ENCODE measurements at regions not wholly inside any gene's neighbourhood (a gene's known extent, or its start where the extent isn't known, plus 50 kb on each side); places are given as distances from the start of the nearest gene placed in this dataset.

DNA sequence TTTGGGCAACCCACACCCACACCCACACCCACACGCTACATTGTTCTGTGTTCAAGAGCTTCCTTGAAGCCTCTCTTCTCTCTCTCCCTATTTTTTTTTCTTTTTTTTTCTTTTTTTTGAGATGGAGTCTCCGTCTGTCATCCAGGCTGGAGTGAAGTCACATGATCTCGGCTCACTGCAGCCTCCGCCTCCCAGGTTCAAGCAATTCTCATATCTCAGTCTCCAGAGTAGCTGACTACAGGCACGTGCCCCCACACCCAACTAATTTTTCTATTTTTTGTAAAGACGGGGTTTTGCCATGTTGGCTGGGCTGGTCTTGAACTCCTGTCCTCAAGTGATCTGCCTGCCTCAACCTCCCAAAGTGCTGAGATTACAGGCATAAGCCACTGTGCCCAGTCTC is 271.1 kb downstream of the SHQ1 start:
- no peak for DNase-seq (ENCODE audit: low spot score in 2 of 2)
- H3K4me3 Mint-ChIP-seq, result no peak overlapping the region
- no peaks in the 10 kb centered on the region for H3K9me3 Mint-ChIP-seq
- no peak overlapping the region for H3K27ac Mint-ChIP-seq
- ATAC-seq, result no peak
- H3K36me3 Mint-ChIP-seq, result no peaks in the 10 kb centered on the region
- peaks cover 2% of the 10 kb centered on the region for H3K4me1 Mint-ChIP-seq

DNA sequence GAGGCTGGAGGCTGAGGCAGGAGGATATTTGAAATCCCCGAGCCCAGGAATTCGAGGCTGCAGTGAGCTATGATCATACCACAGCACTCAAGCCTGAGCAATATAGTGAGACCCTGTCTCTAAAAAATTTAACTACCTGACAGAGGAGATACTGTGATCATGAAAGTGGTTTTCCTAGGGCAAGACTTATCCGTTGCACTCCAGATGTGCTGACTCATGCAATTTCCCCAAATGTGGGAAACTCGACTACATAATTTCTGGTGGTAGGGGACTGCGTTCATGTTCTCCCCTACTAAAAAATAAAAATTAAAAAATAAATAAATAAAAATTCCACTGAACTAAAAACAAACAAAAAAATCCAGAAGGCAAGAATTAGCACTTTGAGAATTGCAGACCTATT is 271.7 kb downstream of the SHQ1 start:
- Mint-ChIP-seq H3K4me3 (no peak overlapping the region), H3K9me3 (no peaks in the 10 kb centered on the region), H3K27ac (no peak overlapping the region), H3K4me1 (no peaks in the 10 kb centered on the region), H3K36me3 (no peaks in the 10 kb centered on the region)
- no peak for DNase-seq (ENCODE audit: low spot score in 2 of 2)
- ATAC-seq, result no peak

DNA sequence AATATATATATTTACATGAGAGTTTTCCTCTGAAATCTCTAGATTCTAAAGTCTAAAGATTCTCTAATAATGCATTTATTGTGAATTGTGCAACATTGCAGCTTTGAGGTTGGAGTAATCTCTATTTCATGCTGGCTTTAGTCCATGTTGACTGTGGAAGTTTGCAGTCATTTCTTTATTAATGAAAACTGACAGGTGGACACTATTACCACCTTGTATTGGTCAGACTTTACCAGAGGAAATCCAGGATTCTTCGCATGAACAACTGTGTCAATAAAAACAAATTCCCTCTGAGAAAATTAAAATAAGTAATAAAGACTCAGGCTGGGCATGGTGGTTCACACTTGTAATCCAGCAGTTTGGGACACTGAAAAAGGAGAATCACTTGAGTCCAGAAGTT is 274.1 kb downstream of the SHQ1 start:
- ATAC-seq (no peak), DNase-seq (ENCODE audit: low spot score in 2 of 2) (no peak)
- H3K27ac Mint-ChIP-seq, result no peak overlapping the region
- no peaks in the 10 kb centered on the region for H3K4me1 Mint-ChIP-seq
- H3K4me3 Mint-ChIP-seq, result no peak overlapping the region
- H3K36me3 Mint-ChIP-seq, result no peaks in the 10 kb centered on the region
- H3K9me3 Mint-ChIP-seq, result no peaks in the 10 kb centered on the region

DNA sequence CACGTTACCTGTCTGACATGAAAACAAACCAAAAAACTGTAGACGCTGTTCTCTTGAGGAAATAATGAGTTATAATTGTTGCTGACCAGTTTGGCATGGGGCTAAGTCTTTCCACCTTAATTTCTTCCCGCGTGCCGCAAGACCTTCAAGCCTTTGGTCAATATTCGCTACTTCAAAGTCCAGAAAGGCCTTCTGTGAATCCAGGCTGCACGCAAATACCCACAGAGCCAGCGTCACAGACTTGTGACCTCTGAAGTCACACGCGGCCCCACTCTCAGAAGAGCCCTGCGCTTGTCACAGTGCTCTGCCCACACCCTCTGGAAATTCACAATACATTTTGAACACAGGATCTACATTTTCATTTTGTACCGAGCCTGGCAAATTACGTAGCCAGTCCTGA is 275.2 kb downstream of the SHQ1 start:
- H3K36me3 Mint-ChIP-seq, result no peaks in the 10 kb centered on the region
- ATAC-seq (no peak), DNase-seq (ENCODE audit: low spot score in 2 of 2) (no peak)
- H3K9me3 Mint-ChIP-seq, result no peaks in the 10 kb centered on the region
- H3K4me1 Mint-ChIP-seq, result no peaks in the 10 kb centered on the region
- H3K4me3 Mint-ChIP-seq, result no peak overlapping the region
- H3K27ac Mint-ChIP-seq, result no peak overlapping the region

DNA sequence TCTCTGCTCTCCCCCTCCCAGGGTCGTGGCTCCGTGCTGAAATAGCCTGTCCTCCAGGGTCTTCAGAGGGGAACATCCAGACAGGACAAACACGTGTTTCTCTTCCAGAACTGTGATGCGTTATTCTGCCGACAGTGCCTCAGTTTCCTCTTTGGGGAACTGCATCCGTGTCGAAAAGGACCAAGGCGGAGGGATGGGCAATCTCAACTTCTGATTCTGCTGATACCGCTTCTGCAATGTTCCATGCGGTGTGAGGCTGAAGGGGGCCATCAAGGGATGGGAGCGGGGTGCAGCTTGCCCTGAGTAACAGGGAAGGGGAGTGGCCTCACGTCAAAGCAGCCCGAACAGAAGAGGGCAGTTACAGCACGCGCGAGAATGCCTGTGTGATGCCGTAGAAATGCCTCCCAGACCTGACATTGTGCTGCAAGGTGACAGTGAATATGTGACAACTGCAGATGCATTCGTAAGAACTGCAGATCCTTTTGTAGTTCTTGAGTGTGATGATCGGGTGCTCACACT is 275.7 kb downstream of the SHQ1 start:
- ATAC-seq (no peak), DNase-seq (ENCODE audit: low spot score in 2 of 2) (no peak)
- Mint-ChIP-seq H3K27ac (no peak overlapping the region), H3K4me1 (no peaks in the 10 kb centered on the region), H3K9me3 (no peaks in the 10 kb centered on the region), H3K4me3 (no peak overlapping the region), H3K36me3 (no peaks in the 10 kb centered on the region)

DNA sequence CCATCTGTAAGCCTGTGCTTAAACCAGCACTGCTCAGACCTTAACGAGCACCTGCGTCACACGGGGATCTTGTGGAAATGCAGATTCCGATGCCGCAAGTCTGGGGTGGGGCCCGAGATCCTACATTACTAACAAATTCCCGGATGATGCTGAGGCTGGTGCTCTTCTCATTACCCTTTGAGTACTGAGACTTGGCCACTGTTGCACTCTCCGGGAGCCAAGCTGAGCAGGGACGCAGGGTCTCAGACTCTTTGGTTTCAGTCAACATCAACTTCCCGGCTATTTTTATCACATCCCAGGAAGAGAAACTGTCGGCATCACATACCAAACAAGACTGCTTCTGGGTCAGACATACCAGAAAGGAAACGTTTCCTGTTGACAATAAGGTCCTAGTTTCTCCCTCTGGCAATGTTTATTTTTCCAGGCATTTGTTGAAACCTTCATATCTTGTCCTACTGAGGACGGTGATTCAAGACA is 276.6 kb downstream of the SHQ1 start:
- Mint-ChIP-seq H3K36me3 (no peaks in the 10 kb centered on the region), H3K9me3 (no peaks in the 10 kb centered on the region), H3K4me1 (no peaks in the 10 kb centered on the region), H3K4me3 (no peak overlapping the region), H3K27ac (no peak overlapping the region)
- no peak for ATAC-seq
- no peak for DNase-seq (ENCODE audit: low spot score in 2 of 2)

DNA sequence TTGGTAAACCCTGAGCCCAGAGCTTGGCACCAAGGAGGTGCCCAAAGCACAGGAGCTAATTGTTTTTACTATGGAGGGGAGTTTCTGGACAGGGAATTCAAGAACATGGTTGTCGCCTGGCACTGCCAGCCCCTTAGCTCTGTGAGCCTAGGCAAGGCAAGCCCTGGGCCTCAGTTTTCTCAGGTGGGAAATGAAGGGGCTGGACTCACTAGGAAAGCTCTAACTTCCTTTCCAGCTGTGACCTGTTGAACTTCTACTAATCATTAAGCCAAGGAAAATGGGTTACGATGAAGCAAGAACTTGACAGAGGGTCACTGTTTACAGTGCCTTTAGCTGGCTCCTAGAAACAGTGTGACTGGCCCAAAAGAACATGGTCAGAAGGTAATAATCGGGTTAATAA is 277.2 kb downstream of the SHQ1 start:
- Mint-ChIP-seq H3K4me3 (no peak overlapping the region), H3K4me1 (no peaks in the 10 kb centered on the region), H3K36me3 (no peaks in the 10 kb centered on the region), H3K9me3 (no peaks in the 10 kb centered on the region), H3K27ac (no peak overlapping the region)
- DNase-seq (ENCODE audit: low spot score in 2 of 2) (no peak), ATAC-seq (no peak)

DNA sequence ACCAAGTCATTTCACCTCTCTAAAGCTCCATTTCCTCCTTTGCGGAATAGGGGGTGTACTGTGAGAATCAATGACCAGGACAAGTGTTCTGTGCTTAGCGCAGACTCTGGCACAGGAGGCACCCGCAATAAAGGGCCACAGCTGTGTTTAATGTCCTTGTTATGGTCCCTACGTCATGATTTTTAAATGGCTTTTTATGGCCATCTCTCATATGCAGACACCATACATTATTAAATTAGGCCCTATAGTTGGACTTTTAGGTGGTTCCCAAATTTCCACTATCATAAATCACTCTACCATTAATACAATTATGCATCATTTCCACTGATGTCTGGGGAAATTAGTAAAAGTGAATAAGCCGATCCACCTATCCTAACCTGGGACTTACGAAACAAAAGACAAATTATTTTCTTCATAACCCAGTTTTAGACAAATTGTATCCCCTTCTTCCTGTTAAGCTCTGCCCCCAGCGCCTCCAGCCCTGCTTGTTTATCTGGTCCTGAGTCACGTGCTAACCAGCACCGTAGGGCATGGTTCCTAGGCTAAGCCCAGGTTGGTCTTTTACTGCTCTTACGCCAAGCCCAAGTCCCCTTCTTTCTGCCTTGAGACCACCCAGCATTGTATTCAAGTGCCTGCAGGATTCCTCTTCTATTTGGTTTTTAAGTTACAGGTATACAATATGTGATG is 278.3 kb downstream of the SHQ1 start:
- Mint-ChIP-seq H3K9me3 (no peaks in the 10 kb centered on the region), H3K4me1 (no peaks in the 10 kb centered on the region), H3K4me3 (no peak overlapping the region), H3K27ac (no peak overlapping the region), H3K36me3 (no peaks in the 10 kb centered on the region)
- no peak for DNase-seq (ENCODE audit: low spot score in 2 of 2)
- no peak for ATAC-seq

DNA sequence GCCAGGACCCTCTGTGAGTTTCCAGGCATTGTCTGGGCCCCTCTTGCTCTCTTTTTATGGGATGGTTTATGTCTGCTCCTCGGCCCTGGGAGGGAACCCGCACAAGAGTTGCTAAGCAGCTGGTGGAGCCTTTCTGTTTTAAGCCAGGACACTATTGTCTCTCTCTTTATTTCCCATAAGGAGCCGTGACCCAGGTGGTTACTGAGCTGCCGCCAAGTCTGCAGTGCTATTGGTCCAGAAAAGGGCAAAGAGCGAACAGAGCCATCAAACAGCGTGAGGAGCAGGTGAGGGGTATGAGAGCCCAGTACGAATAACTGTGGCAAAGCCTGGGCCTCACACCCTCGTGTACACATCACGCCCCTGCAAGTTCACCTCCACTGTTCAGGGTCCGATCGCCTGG is 280.2 kb downstream of the SHQ1 start:
- Mint-ChIP-seq H3K36me3 (no peaks in the 10 kb centered on the region), H3K9me3 (no peaks in the 10 kb centered on the region), H3K27ac (no peak overlapping the region), H3K4me1 (no peaks in the 10 kb centered on the region), H3K4me3 (no peak overlapping the region)
- no peak for ATAC-seq
- DNase-seq (ENCODE audit: low spot score in 2 of 2), result no peak

DNA sequence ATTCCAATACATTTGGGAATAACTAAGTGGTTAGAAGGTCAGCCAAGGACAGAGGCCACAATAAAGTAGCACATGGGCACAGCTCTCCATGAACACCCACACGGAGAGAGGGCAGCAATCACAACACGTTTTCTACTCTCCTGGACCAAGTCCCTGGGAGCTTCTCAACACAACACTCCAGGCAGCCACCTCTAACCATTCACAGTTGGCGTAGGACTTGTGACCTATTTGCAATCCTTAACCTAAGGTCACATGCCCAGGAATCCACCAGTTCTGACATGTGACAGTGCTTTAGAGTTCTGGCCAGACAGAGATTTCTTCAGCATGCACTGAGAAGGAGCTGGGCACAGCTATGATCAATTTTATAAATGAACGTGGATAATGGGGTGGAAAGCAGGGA is 280.8 kb downstream of the SHQ1 start:
- DNase-seq (ENCODE audit: low spot score in 2 of 2), result no peak
- no peak overlapping the region for H3K27ac Mint-ChIP-seq
- H3K4me3 Mint-ChIP-seq, result no peak overlapping the region
- no peaks in the 10 kb centered on the region for H3K4me1 Mint-ChIP-seq
- H3K36me3 Mint-ChIP-seq, result no peaks in the 10 kb centered on the region
- H3K9me3 Mint-ChIP-seq, result no peaks in the 10 kb centered on the region
- no peak for ATAC-seq

DNA sequence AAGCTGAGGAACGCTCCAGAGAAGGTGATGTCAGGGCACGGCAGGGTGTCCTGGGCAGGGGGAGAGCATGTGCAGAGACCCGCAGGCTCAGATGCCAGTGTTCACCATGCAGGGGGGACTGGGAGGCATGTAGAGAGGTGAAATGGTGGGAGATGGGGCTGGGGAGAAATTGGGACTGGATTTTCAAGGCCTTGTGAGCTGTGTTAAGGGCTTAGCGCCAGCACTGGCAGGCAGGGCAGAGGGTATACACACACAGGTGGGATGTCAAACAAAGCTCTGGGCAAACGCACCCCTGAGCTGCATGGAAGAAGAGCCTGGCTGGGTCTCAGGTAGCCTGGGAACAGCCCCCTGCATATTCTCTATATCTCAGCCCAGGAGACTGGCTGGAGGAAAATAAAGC is 282.7 kb downstream of the SHQ1 start:
- ATAC-seq, result no peak
- H3K36me3 Mint-ChIP-seq, result no peaks in the 10 kb centered on the region
- H3K4me3 Mint-ChIP-seq, result no peak overlapping the region
- no peak for DNase-seq (ENCODE audit: low spot score in 2 of 2)
- no peaks in the 10 kb centered on the region for H3K4me1 Mint-ChIP-seq
- H3K9me3 Mint-ChIP-seq, result peaks cover 3% of the 10 kb centered on the region
- no peak overlapping the region for H3K27ac Mint-ChIP-seq

DNA sequence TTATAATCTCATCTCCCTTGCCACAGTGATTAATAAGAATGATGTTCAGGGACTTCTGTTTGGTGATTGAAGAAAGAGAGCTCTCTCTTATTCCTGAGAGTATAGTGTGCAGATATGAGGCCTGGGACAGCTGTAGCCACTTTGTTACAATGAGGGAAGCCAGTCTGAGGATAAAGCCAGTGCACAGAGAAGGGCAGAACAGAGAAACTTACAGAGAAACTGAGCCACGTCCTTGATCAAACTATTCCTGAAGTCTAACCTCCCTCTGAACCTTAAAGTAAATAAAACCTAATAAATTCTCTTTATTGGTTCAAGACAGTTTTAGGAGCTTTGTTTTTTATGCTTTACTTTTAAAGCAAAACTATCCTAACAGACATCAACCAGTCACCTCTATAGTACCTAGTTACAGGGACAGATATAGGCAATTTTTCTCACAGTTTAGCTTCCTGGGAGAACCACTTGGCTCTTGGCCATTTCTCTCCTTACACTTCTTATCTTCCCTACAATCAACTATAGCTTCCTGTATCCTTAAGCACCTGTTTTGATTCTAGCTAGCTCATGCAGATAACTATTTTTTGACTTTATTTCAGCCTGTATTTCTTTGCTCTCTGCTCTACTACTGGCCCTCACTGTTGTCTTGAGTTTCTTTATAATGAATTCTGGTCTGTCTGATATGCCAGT is 284.4 kb downstream of the SHQ1 start:
- Mint-ChIP-seq H3K4me3 (no peak overlapping the region), H3K9me3 (peaks cover 3% of the 10 kb centered on the region), H3K4me1 (no peaks in the 10 kb centered on the region), H3K27ac (peak overlapping the region; percentile 27), H3K36me3 (no peaks in the 10 kb centered on the region)
- no peak for DNase-seq (ENCODE audit: low spot score in 2 of 2)
- ATAC-seq, result no peak

DNA sequence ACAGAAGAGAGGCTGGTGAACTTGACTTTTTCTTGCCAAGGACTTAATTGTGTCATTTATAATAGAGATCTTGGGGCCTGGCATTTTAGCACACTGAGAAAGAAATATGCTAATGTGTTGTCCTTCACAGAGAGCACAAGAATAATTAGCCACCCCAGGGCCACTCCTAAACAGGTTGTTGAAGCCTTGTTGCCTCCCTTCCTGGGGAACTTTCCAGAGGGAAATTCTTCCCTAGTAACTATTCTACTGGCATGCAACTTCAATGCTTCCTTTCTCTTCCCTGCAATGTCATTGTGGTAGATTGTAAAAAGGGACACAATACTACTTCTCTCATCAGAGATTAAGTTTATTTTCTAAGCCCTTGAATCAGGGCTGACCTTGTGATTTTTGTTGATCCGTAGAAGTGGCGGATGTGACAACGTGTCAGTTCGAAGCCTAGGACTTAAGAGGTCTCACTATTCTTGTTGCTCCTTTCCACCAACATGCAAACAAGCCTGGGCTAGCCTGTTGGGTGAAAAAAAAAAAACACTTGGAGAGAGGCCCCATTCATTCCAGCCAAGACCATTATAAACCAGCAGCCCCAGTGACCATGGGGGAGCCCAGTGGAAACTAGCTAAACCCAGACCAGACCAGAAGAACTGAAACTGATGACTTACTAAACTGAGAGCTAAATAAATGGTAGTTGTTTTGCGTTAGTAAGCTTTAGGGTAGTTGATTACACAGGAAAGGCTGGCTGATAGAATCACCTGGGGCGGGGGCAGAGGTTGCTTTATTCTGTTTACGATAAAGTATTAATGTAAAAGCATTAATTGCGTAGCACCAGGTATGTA is 287.2 kb downstream of the SHQ1 start:
- H3K9me3 Mint-ChIP-seq, result peaks cover 7% of the 10 kb centered on the region
- H3K27ac Mint-ChIP-seq, result no peak overlapping the region
- DNase-seq (ENCODE audit: low spot score in 2 of 2), result no peak
- ATAC-seq, result no peak
- no peak overlapping the region for H3K4me3 Mint-ChIP-seq
- H3K4me1 Mint-ChIP-seq, result no peaks in the 10 kb centered on the region
- no peaks in the 10 kb centered on the region for H3K36me3 Mint-ChIP-seq

DNA sequence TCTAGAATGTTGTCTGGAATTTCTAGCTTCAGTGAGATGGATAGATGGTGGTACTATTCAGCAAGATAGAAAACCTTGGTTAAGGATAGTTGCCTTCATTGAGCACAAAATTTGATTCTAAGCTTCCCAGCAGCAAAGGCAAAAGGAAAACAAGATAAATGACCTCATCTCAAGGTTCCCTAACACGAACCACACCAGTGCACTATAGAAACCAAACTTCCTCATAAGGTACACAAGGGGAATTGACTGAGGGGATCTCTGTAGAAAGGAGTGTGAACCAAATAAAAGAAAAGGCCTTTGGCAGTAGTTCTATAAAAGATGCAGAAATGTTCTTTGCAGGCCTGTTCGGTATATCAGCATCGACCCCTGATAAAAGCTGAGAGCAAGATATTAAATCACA is 288.9 kb downstream of the SHQ1 start:
- DNase-seq (ENCODE audit: low spot score in 2 of 2), result no peak
- Mint-ChIP-seq H3K27ac (no peak overlapping the region), H3K4me1 (no peaks in the 10 kb centered on the region), H3K9me3 (peaks cover 7% of the 10 kb centered on the region), H3K36me3 (no peaks in the 10 kb centered on the region), H3K4me3 (no peak overlapping the region)
- no peak for ATAC-seq

DNA sequence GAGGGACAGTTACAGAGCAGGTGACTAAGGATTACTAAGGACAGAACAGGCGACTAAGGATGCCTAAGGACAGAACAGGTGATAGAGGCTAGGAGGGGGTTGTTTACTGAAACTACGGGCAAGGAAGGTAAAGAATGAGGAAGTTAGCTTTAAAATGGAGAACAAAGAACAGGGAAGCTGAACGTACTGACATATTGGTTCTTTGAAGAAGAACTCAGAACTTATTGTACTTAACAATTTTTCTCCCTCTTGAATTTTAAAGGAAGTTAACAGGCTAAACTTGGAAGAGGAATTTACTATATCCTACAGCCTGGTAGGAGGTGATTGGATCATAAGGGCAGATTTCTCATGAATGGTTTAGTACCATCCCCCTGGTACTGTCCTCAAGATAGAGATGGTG is 290.2 kb downstream of the SHQ1 start:
- Mint-ChIP-seq H3K36me3 (no peaks in the 10 kb centered on the region), H3K27ac (no peak overlapping the region), H3K4me3 (no peak overlapping the region), H3K4me1 (no peaks in the 10 kb centered on the region), H3K9me3 (peaks cover 7% of the 10 kb centered on the region)
- no peak for ATAC-seq
- no peak for DNase-seq (ENCODE audit: low spot score in 2 of 2)

DNA sequence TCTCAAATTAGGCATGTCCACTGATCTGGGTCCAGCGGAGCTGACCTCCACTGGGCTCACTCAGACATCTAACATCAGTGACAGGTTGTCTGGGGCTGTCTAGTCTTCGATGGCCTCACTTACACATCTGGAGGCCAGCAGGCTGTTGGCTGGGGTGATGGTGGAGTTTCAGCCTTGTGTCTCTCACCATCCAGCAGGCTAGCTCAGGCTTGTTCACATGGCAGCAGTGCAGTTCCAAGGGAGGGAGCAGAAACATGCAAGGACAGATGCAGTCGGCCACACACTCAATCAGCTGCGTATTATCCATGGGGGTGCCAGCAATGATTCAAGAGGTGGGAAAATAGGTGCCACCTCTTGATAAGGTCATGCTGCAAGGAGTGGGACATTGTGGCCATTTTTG is 292.5 kb downstream of the SHQ1 start:
- no peak for ATAC-seq
- H3K9me3 Mint-ChIP-seq, result peaks cover 4% of the 10 kb centered on the region
- H3K4me3 Mint-ChIP-seq, result no peak overlapping the region
- H3K36me3 Mint-ChIP-seq, result no peaks in the 10 kb centered on the region
- no peak for DNase-seq (ENCODE audit: low spot score in 2 of 2)
- peaks cover 3% of the 10 kb centered on the region for H3K4me1 Mint-ChIP-seq
- no peak overlapping the region for H3K27ac Mint-ChIP-seq
